Muscle of leg (tissue), 3 donors: ENCODE measurements at regions not wholly inside any gene's neighbourhood (a gene's known extent, or its start where the extent isn't known, plus 50 kb on each side); places are given as distances from the start of the nearest gene placed in this dataset.

Experiments used
- DNase-seq: peaks from one replicate; pipeline ENCODE4 v3.0.0; 2013
- H3K27ac ChIP-seq: one replicate; pipeline ENCODE4 v1.5.1; 2013; ENCODE audit warnings: mild to moderate bottlenecking, low read length, control low read depth
- H3K27me3 ChIP-seq: one replicate; pipeline ENCODE4 v1.6.1; 2013; ENCODE audit warnings: low read length; ENCODE audit not compliant: control insufficient read depth, insufficient read depth
- H3K36me3 ChIP-seq: one replicate; pipeline ENCODE4 v1.6.1; 2013; ENCODE audit warnings: low read length; ENCODE audit not compliant: control insufficient read depth, insufficient read depth
- H3K4me1 ChIP-seq: one replicate; pipeline ENCODE4 v1.6.1; 2013; ENCODE audit warnings: low read length; ENCODE audit not compliant: control insufficient read depth, insufficient read depth
- H3K4me3 ChIP-seq: one replicate; pipeline ENCODE4 v1.5.1; 2013; ENCODE audit warnings: low read length, control low read depth
- H3K9me3 ChIP-seq: replicated peaks from 2 replicates; pipeline ENCODE4 v1.6.1; 2013; ENCODE audit warnings: low read depth, low read length; ENCODE audit not compliant: control insufficient read depth
- WGBS: methylation state at CpG from one replicate; pipeline ENCODE4 v1.1.5; 2013; ENCODE audit warnings: missing lambda C conversion rate; ENCODE audit not compliant: insufficient coverage; 5-methylcytosine and 5-hydroxymethylcytosine counted together

- Histone ChIP-seq H3K9me3 (no peaks in the 10 kb centered on the region), H3K36me3 (no peaks in the 10 kb centered on the region), H3K27me3 (no peaks in the 10 kb centered on the region), H3K4me3 (no peak overlapping the region), H3K4me1 (no peaks in the 10 kb centered on the region), H3K27ac (no peak overlapping the region)
- WGBS, result no CpG with 5 or more reads among the region's 2 CpGs
- DNase-seq, result no peak
These were observed 182.2 kb downstream of the GNAI1 start for GRCh38 chr7:80316811-80317210.

GRCh38 chr7:80313716-80314115 lies 179.1 kb downstream of the GNAI1 start:
- H3K27me3 ChIP-seq, result no peaks in the 10 kb centered on the region
- no peaks in the 10 kb centered on the region for H3K4me1 ChIP-seq
- DNase-seq, result no peak
- no peak overlapping the region for H3K4me3 ChIP-seq
- no peak overlapping the region for H3K27ac ChIP-seq
- 100% methylated on average over 1 of the region's 3 CpGs for WGBS
- no peaks in the 10 kb centered on the region for H3K36me3 ChIP-seq
- no peaks in the 10 kb centered on the region for H3K9me3 ChIP-seq

- H3K9me3 ChIP-seq, result no peaks in the 10 kb centered on the region
- DNase-seq, result no peak
- 86% methylated on average over 1 of the region's 6 CpGs for WGBS
- H3K27ac ChIP-seq, result no peak overlapping the region
- no peaks in the 10 kb centered on the region for H3K36me3 ChIP-seq
- H3K4me3 ChIP-seq, result no peak overlapping the region
- H3K4me1 ChIP-seq, result no peaks in the 10 kb centered on the region
- H3K27me3 ChIP-seq, result no peaks in the 10 kb centered on the region
These were observed 178.5 kb downstream of the GNAI1 start for GRCh38 chr7:80313067-80313626.

- H3K4me3 ChIP-seq, result no peak overlapping the region
- no peaks in the 10 kb centered on the region for H3K4me1 ChIP-seq
- WGBS, result 23% methylated on average over 3 of the region's 5 CpGs
- DNase-seq, result peak; percentile 88
- H3K27me3 ChIP-seq, result no peaks in the 10 kb centered on the region
- H3K36me3 ChIP-seq, result no peaks in the 10 kb centered on the region
- H3K9me3 ChIP-seq, result no peaks in the 10 kb centered on the region
- H3K27ac ChIP-seq, result no peak overlapping the region
These were observed 177.6 kb downstream of the GNAI1 start for GRCh38 chr7:80312139-80312661.

- Histone ChIP-seq H3K27ac (no peak overlapping the region), H3K36me3 (no peaks in the 10 kb centered on the region), H3K9me3 (no peaks in the 10 kb centered on the region), H3K4me3 (no peak overlapping the region), H3K27me3 (no peaks in the 10 kb centered on the region), H3K4me1 (no peaks in the 10 kb centered on the region)
- WGBS, result no CpG with 5 or more reads among the region's 2 CpGs
- no peak for DNase-seq
These were observed 176.7 kb downstream of the GNAI1 start for GRCh38 chr7:80311313-80311712.

- no peak overlapping the region for H3K4me3 ChIP-seq
- H3K9me3 ChIP-seq, result no peaks in the 10 kb centered on the region
- H3K27me3 ChIP-seq, result no peaks in the 10 kb centered on the region
- H3K36me3 ChIP-seq, result no peaks in the 10 kb centered on the region
- no peak overlapping the region for H3K27ac ChIP-seq
- H3K4me1 ChIP-seq, result no peaks in the 10 kb centered on the region
- no peak for DNase-seq
- WGBS, result no CpG with 5 or more reads among the region's 4 CpGs
These were observed 175.4 kb downstream of the GNAI1 start for GRCh38 chr7:80309971-80310549.

- H3K4me3 ChIP-seq, result no peak overlapping the region
These were observed 174.7 kb downstream of the GNAI1 start for GRCh38 chr7:80309377-80309776.

GRCh38 chr7:80307227-80307856 lies 172.7 kb downstream of the GNAI1 start:
- WGBS, result no CpG with 5 or more reads among the region's 2 CpGs
- no peak overlapping the region for H3K4me3 ChIP-seq
- H3K27me3 ChIP-seq, result no peaks in the 10 kb centered on the region
- H3K9me3 ChIP-seq, result no peaks in the 10 kb centered on the region
- no peaks in the 10 kb centered on the region for H3K4me1 ChIP-seq
- no peaks in the 10 kb centered on the region for H3K36me3 ChIP-seq
- no peak overlapping the region for H3K27ac ChIP-seq
- peak; percentile 95 for DNase-seq

More at GRCh38 chr7:80309377-80309776, 174.7 kb downstream of the GNAI1 start:
- 100% methylated on average over 1 of the region's 3 CpGs for WGBS
- DNase-seq, result no peak
- no peaks in the 10 kb centered on the region for H3K27me3 ChIP-seq
- H3K4me1 ChIP-seq, result no peaks in the 10 kb centered on the region
- H3K9me3 ChIP-seq, result no peaks in the 10 kb centered on the region
- no peaks in the 10 kb centered on the region for H3K36me3 ChIP-seq
- H3K27ac ChIP-seq, result no peak overlapping the region

- Histone ChIP-seq H3K9me3 (no peaks in the 10 kb centered on the region), H3K27ac (no peak overlapping the region), H3K36me3 (no peaks in the 10 kb centered on the region), H3K4me1 (no peaks in the 10 kb centered on the region), H3K4me3 (no peak overlapping the region), H3K27me3 (no peaks in the 10 kb centered on the region)
- no CpG with 5 or more reads among the region's 2 CpGs for WGBS
- no peak for DNase-seq
These were observed 168.7 kb downstream of the GNAI1 start for GRCh38 chr7:80303315-80303714.

GRCh38 chr7:80302636-80303035 lies 168.0 kb downstream of the GNAI1 start:
- Histone ChIP-seq H3K27ac (no peak overlapping the region), H3K4me1 (no peaks in the 10 kb centered on the region), H3K4me3 (no peak overlapping the region), H3K36me3 (no peaks in the 10 kb centered on the region), H3K27me3 (no peaks in the 10 kb centered on the region), H3K9me3 (no peaks in the 10 kb centered on the region)
- WGBS, result no CpG with 5 or more reads among the region's 2 CpGs
- DNase-seq, result no peak
